Fibroblast of peridontal ligament (primary cell): ENCODE measurements at regions not wholly inside any gene's neighbourhood (a gene's known extent, or its start where the extent isn't known, plus 50 kb on each side); places are given as distances from the start of the nearest gene placed in this dataset.

ENCODE experiments used
- DNase-seq: peaks from one replicate; pipeline ENCODE4 v3.0.0-alpha.2; 2010; ENCODE audit errors: extremely low read depth

DNA sequence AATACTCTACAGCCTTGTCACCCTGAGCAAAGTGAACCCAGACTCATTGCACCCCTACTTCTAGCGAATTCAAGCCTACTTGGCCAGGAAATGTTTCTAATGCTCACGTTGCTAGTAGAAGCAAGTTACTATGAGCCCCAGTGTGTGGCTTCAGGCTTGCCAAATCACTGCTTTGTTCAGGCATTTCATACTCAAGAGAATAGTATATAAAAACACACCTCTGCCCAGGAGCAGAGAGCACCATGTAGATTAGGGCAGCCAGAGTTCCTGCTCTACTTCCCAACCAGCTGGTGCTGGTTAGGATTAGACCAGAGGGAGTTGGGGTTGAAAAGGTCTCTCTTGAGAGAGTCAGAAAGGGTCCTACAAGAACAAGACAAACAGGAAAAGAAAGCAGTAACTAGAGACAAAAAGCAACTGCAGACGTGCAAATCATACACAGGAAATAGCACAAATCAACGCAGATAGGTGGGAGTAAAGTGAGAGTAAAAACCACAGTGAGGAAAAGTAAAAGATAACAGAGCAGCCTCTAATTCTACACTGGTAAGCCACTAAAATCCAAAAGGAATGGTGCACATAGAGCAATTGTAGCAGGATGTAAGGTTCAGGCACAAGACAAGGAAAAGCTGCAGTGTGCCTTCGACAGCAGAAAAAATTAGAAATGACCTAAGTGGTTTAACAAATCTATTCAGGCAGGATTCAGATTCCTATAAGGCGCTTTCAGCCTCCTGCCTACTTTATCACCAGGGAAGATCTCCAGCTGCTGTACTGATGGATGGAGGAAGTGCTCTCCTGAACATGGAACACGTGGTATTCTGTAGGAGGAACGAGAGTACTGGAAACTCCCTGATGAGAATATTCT, 49.6 kb upstream of the KIF2A start:
- no peak for DNase-seq
